HG02852 (cell line): ENCODE measurements at regions not wholly inside any gene's neighbourhood (a gene's known extent, or its start where the extent isn't known, plus 50 kb on each side); places are given as distances from the start of the nearest gene placed in this dataset.
"Not testable (repeated sequence)": the region's sequence is repeated elsewhere in the genome, so short reads cannot be mapped to it uniquely, and the experiment has no call there.

Source experiments
- ATAC-seq: cut with Tn5 transposase; IDR thresholded peaks from one replicate; pipeline ENCODE4 v1.9.1; 2021; ENCODE audit warnings: mild to moderate bottlenecking, moderate library complexity; ENCODE audit not compliant: unreplicated experiment

DNA sequence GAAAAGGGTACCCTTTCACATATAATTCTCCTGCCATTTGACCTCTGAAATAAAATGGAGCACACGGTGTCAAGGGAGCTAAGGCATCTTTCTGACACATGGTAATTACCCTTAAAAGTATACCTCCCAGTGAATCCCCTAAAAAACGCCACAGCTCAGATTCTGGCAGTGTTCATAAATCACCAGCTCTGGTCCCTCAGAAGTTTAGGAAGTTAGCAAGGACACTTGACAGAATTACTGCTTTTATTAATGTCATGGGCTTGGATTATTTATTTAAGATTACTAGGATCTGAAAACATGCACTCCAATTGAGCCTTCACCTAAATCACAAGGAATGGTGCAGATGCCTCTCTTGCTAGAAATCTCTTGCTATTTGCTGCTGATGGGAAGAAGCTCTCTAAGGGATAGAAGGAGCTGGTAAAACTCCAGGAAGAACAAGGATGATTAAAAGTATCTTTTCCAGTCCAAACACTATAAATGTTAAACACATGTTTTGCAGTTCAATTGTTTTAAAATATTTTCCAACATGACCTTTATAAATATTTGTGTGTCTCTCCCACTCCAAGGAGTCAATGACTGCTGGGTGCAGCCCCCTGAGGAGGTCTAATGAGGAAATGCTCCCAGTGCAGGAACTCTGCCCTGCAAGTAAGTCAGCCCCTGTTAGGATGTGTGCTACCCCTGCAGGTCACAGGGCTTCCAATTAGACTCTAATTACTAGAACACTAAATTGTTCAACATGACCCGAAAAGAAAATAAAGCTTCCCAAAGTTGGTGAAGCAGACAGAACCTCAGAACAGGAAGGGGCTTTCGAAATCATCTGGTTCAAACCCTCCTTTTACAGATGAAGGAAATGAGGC lies 230.3 kb downstream of the TFAP2A start:
- ATAC-seq = no peak

GRCh38 chr6:10180138-10181074 lies 234.5 kb downstream of the TFAP2A start:
- no peak for ATAC-seq

DNA sequence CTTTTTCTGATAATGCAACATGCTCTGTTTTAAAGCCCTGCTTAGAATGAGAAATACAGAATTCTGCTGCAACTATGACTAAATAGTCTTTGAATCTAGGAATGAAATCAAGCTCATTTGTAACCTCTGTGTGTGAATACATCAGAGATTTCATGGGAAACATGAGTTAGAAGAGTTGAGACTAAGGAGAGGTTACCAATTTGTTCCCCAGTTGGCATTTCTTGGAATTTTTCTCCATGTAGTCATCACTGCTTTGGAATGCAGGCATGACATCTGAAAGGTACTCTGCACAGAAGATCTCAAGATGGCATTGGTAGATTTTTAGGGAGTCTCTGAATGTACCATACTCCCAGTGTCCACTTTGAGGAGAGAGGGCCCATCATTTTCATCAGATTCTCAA lies 237.2 kb downstream of the TFAP2A start:
- ATAC-seq = no peak

DNA sequence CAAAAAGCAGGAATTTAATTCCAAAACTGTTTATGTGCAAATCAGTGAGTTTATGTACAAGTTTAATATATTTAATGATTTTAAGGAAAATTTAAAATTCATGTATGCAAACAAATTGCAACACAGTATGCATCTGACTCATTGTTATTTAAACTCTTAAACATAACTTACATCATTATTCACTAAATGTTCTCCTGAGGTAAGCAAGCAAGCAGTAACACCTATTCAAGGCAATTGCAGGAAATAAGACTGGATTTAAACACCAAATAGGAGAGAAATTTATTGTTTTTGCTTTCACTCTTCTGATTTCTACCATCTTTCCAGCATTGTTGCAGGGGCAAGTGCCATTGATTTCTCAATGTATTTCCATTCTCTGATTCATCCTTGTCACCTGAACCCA lies 239.5 kb downstream of the TFAP2A start:
- ATAC-seq = no peak

- ATAC-seq = no peak
Observed at GRCh38 chr6:10174761-10175160, 240.1 kb downstream of the TFAP2A start.

DNA sequence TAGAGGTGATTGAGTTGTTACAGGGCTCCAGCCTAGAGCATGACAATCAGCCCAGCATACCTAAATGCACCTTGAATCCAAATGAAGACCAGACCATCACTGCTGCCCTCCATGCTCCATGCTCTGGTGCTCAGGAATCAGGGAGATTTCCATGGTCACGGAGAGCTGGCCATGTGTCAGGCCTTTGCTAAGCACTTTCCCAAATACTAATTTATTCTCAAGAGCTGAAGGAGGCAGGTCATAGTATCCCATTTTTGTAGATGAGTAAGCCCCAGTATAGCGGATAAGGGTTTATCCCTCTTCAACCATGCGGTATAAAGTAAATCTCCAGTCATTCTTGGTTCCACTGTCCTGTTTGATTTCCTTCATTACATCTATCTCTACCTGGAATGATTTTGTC lies 240.8 kb downstream of the TFAP2A start:
- no peak for ATAC-seq

- ATAC-seq = not testable (repeated sequence)
Observed at GRCh38 chr6:10171706-10172105, 243.2 kb downstream of the TFAP2A start.

GRCh38 chr6:10170816-10171215 lies 244.1 kb downstream of the TFAP2A start:
- ATAC-seq = no peak

DNA sequence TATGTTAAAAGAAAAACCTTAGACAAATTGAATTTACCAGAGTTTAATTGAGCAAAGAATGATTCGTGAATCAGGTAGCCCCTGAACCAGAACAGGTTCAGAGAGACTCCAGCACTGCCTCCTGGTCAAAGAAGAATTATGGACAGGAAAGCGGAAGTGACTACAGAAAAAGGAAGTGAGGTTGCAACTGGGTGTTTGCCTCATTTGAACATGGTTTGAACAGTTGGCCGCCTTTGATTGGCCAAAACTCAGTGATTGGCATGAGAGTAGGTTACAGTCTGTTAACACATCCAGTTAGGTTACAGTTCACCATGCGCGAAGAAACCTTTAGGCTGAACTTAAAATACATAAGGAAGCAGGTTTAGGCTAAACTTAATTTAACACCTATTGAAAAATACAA lies 248.8 kb downstream of the TFAP2A start:
- ATAC-seq = no peak

- ATAC-seq = no peak
Observed at GRCh38 chr6:10163203-10163962, 251.5 kb downstream of the TFAP2A start.

- no peak for ATAC-seq
Observed at GRCh38 chr6:10156875-10157274, 258.0 kb downstream of the TFAP2A start.

- ATAC-seq = no peak
Observed at GRCh38 chr6:10154251-10154650, 260.6 kb downstream of the TFAP2A start.

GRCh38 chr6:10151144-10151915 lies 263.5 kb downstream of the TFAP2A start:
- no peak for ATAC-seq

DNA sequence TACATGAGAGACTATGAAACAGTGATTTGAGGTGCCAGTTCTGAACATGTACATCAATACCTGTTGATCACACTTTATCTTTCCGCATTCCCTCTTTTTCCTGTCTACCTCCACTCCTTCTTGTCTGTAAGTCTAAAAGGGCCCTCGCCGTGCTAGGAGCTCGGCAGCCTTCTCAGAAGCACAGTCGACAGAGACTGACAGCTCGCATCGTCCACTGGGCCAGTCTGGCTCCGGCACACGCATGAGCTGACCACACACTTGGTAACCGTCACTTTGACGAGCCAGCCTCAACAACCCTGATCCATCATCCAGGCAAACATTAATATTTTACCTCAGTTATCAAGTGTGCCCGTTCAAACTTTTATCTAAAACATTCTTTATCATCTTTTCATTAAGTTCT lies 265.3 kb downstream of the TFAP2A start:
- no peak for ATAC-seq

- ATAC-seq = peak; percentile 100
Observed at GRCh38 chr6:10146715-10147451, 268.0 kb downstream of the TFAP2A start.

DNA sequence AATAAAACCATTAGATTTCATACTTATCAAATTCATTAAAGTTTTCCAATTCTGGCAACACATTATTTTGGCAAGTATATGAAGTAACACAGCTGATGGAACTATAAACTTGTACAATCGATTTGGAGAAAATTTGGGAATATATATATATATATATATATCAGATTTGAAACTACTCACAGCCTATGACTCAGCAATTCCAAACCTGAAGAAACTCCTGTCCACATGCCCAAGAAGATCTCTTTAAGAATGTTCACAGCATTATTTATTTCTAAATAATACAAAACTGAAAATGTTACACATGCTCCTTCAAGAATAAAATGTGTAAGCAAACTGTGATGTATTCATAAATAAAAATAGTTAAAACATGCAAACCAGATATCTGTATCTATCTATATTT lies 270.1 kb downstream of the TFAP2A start:
- no peak for ATAC-seq

DNA sequence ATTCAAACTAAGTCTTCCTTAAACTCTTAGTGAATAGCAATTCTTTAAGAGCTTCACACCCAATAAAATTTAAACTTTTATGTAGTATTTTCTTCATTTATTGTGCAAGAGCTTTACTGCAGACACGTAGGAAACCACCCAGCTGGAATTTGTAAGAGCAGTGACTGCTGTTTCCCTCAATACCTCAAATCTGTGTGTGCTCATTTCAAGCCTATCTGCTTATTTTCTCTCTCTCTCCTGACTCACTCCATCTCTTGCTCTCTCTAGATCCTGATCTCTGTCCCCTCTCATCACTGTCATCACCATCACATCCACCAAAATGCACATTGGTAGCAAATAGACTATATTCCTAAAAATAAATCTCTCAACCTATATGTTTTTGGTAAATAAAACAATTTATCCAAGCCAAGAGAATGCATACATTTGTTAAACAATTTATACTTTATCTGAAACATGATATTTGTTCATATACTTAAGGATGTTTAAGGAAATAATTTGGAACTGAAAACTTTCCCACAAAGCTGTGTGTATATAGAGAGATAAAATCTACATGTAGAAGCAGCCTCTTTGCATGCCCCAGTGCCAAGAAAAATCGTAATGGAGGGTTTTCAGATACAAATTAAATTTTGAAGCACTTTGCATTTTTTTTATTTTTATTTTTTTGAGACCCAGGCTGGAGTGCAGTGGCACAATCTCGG lies 273.0 kb downstream of the TFAP2A start:
- ATAC-seq = no peak

- no peak for ATAC-seq
Observed at GRCh38 chr6:10140824-10141223, 274.1 kb downstream of the TFAP2A start.

DNA sequence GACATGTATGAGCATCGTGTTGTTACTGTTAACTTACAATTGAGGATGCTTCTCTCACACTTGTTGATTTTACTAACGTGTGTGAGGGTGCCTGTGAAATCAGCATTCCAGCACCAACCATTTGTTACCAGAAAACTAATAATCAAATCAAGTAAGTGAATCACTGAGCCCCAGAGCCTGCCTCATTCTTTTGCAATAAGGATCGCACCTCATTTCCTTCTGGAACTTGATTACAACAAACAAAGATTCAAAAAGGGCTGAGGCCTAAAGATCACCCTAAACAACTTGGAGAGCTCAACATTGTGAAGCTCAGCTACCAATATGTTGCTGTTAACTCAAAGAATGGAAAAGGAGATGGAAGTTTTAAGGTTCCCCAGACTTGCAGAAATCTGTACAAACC lies 274.7 kb downstream of the TFAP2A start:
- no peak for ATAC-seq
